Suppressor macrophage treated with lipopolysaccharide for 1 hour (primary cell): ENCODE measurements at regions not wholly inside any gene's neighbourhood (a gene's known extent, or its start where the extent isn't known, plus 50 kb on each side); places are given as distances from the start of the nearest gene placed in this dataset.

Experiments used
- DNase-seq, 3 donors: peaks; one replicate each; pipeline ENCODE4 v3.0.0-alpha.2; 2020 to 2022

DNA sequence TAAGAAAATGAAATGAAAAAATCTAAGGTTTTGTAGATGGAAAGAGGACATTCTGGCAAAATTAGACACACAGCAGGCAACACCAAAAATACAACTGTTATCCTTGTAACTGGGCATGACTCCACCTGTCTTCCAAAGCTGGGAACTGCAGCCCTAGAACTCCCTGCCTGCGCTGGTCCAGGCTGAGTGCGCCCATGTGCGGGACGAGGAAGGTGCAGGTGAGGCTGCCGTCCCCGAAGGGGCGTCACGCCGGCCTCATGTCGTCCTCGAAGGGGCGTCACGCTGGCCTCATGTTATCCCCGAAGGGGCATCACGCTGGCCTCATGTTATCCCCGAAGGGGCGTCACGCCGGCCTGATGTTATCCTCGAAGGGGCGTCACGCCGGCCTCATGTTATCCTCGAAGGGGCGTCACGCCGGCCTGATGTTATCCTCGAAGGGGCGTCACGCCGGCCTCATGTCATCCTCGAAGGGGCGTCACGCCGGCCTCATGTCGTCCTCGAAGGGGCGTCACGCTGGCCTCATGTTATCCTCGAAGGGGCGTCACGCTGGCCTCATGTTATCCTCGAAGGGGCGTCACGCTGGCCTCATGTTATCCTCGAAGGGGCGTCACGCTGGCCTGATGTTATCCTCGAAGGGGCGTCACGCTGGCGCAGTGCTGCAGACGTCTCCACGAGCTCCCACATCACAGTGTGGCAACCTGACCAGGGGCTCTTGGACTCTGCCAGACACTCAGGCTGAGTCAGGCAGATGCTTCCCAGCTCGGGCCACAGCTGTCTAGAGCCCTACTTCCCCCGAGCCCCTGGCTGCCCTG, 100.3 kb upstream of the SALL3 start:
- peak in 2 of 3 donors; percentile 17 to 24 for DNase-seq

DNA sequence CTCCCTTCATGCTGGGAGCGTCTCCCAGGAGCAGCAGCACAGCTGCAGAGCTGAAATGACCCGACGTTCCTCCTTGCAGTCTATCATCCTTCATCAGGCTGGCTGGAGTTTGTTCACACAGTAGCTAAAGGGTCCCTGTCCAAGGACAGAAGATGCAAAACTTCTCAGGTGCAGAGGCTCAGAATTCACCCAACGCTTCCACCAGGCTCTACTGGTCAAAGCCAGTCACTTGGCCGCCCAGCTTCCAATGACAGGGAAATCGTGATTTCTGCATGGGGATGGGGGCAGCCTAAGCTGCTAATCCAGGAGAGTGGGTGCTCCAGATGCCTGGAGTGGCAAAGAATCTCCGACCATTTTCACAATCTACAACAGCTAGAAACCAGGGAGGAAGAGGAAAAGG, 97.0 kb upstream of the SALL3 start:
- DNase-seq = no peak

DNA sequence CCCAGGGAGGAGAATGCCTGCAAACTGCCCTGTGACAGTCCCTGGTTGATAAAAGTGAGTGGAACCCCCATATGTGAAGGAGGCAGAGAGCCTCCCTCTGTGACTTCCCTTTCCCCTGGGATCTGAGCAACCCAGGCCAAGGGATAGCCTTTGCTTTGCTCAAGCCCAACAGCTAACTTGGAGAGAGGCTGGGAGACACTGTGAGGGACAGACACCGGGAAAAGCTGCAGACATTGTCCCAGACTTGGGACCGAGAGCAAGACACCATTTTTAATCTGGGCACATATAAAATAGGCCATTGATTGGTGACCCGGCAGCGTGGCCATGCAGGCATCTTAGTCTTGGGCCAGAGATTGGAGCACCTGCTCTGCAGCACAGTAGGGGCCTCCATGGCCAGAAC, 96.1 kb upstream of the SALL3 start:
- no peak for DNase-seq

DNA sequence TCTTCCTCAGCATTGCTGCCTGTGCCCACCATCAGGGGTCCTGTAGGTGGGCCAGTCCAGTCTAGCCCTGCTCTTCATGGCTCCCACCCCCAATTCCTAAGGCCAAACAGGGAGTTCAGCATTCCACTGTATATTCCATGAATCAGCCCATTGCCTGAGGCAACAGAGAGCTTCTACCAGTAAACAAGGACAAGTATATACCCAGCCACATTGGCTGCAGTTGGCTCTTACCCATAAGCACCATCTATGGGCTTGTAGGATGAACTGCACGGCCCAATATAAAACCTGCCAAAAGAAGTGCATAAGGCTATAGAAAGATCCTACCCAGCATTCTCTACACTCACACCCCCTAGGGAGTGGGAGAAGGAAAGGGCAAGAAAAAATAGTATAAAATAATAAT, 95.1 kb upstream of the SALL3 start:
- DNase-seq = no peak

DNA sequence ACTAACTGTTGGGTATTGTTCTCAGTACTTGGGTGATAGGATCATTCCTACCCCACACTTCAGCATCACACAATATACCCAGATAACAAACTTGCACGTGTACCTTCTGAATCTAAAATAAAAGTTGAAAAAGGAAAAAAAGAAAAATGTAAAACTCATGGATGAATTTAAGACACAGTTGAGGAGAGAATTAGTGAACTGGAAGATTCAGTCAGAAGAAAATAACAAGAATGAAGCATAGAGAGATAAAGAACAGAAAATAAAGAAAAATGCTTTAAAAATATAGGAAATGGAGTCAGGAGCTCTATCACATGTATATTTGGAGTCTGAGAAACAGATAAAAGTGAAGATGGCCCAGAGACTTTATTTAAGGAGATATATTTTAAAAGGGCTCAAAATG, 90.4 kb upstream of the SALL3 start:
- DNase-seq = no peak

DNA sequence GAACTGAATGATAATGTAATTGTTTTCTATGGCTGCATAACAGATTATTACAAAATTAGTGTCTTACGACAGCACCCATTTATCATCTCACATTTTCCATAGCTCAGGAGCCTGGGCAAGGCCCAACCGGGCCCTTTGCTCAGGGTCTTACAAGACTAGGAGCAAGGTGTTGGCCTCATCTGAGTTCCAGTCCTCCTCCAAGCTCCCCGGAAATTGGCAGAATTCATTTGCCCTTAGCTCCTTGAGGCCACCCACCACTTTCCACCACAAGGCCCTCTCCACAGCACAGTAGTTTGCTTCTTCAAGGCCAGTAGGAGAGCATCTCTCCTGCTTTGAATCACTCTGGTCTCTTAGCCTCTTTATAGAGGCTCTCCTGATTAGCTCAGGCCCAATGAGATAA, 89.2 kb upstream of the SALL3 start:
- no peak for DNase-seq

DNA sequence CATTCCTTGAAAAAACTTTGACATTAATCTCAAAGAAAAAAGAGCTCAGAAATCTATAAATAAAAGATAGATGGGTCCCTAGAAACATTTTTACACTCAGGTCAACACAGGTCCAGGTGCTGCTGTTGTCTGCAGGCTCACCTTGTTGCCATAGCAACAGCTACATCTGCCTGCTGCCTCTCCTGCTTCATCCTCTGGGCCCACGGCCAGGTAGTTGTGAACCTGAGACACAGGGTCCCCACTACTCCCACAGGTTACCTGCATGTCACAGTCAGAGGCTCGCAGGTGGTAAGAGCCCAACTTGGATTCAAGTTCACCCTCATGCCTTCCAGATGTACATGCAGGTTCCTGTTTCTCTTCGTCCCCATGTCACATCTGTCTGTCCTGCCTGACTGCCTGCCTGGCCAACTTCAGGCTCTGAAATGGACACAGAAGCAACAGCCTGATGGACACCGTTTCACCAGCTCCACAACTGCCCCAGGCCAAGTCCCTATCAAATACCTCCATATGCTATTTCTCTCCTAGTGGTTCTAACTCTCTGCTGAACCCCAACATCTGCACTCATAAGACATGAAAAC, 88.3 kb upstream of the SALL3 start:
- DNase-seq = no peak

DNA sequence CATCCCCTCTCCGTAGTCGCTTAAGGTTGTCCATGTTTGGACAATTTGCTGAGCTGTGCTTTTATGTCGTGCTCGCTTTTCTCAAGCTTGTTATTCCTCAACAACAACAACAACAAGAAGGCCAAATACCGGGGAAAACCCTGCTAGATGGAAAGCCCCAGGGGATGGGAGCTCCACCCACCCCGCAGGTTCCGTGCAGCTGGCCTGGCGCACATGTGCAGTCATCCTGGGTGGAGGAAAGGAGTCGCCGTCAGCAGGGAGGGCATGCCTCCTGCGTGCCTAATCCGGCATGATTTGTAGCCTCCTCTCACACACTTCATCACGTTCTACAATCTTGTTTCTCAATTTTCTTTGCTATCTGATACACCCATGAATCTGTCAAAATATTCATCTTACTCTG, 87.4 kb upstream of the SALL3 start:
- DNase-seq = no peak

DNA sequence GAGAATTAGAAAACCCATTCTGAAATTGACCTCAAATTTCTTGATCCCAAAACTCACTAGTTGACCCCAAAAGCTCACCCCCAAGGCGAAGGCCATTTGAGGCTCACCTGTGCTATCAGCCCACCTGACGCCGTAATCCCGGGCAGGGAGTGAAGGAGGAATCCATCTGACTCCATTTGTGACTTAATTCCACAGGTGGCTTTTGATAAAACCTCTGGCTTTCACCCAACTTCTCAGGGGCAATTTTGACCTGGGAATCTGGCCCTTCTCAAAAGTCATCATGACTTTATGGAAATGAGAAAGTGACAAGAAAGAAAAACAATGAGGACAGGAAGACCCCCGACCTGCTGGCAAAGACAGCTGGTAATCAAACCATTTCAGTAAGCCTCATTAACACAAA, 86.9 kb upstream of the SALL3 start:
- DNase-seq = no peak

DNA sequence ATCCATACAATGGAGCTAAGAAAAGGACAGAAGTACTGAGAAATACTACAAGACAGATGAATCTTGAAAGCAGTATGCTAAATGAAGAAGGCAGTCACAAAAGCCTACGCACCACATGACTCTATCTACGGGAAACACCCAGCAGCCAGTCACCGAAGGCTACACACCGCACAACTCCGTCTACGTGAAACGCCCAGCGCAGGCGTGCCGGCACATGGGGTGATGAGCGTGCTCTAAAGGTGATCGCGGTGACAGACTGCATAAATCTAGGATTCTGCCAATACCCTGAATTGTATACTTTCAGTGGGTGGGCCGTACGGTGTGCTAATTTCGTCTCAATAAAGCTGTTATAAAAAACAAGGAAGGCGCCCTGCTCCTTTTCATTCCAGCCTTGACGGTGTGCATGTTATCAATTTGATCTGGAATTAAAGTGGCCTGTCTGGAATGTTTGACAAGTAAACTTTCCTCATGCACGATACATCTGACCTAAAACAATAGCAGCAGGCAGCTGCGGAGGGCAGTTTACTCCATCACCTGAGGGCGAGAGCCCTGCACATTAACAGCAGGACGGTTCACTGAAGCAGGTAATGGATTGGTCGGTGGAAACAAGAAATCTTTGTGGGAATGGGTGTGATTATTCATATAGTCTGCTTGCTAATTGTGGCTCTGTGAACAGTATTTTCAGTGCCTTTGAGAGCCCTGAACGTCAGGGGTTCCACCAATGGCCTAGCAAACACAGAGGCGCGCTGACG, 86.2 kb upstream of the SALL3 start:
- DNase-seq = no peak

DNA sequence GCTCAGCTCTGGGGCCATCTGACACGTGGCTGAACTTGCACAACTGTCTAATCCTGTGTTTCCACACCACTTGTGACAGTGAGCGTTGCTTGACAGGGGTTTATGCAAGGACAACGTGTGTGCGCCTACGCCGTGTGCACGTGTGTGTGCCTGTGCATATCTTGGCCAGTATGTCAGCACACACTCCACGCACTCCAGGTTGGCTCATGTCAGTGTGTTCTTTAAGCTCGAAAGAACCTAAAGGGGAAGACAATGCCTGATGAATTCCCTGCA, 85.6 kb upstream of the SALL3 start:
- no peak for DNase-seq

DNA sequence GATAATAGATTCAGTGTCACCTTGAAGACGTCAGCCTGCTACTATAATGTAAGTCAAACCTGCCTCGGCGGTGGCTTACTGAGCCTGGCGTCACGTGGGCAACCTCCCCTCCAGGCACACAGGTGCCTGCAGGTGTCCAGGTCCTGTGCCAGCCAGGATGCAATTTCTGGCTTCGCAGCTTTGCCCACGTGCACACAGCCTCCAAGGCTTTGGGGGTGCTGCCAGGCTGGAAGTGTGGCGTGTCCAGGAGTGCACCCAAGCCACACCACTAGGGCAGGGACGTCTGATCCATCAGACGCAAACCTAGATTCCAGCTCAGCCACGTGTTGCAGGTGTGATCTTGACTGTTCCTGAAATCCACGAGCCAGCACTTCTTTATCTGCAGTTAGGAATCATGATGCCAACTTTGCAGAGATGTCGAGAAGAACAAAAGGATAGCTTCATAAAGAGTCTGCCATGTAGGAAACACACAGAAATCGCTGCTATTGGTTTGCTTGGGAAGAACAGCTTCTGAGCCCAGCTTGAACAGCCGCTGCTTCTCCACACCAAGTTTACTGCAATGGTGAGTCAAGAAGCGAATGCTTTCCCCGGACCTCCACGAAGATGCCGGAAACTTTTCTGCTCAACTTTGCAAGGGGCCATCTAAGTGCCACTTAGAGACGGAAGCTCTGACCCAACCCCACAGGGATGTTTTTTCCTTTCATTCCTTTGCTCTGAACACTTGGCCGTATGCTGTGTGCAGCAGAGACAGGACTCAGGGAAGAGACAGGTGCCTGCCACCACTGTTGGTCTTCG, 84.2 kb upstream of the SALL3 start:
- DNase-seq = no peak

DNA sequence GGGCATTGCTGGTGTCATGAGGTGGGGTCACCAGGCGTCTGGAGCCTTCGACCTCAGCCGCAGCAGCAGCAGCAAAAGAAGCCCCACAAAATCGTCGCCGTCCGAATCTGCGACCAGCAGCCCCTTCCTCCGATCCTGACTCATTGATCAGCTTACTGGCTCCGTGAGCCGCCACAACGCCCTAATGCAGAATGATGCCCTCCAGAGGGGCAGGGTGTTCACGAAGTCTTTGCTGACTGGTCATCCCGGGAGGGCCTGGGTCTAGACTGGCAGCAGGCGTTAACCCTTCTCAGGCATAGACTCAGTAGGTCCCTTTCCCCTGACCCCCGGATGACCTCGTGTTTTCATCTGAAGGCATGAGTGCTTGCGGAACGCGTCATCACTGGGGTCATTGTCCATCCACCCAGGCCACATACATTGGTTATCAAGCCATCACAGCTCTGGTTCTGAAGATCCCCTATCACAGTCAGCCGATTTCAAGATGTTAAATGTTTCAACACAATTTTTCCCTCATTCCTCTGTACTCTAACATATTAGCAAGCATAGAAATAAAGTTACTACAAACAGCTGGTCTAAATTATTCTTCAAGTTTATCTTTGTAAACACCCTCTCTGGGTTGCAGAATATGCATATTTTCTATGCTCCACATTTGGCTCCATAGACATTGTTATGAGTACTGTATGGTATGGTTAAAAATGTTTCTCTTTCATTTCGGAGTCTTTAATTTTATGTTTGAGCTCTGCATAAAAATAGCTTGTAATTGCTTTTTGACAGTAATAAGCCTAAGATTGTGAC, 83.3 kb upstream of the SALL3 start:
- no peak for DNase-seq

DNA sequence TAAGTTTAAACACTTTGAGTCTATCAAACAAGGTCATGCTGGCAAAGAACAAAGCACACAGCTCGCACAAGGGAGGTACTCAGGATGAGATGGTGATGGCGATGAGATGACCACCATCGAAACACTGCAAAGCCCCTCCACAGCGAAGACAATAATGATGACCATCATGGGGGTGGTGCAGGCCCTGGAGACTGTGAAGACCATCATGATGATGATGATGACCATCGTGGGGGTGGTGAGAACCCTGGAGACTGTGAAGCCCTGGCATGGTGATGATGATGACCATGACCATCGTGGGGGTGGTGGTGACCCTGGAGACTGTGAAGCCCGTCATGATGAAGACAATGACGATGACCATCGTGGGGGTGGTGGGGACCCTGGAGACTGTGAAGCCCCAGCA, 81.6 kb upstream of the SALL3 start:
- no peak for DNase-seq

DNA sequence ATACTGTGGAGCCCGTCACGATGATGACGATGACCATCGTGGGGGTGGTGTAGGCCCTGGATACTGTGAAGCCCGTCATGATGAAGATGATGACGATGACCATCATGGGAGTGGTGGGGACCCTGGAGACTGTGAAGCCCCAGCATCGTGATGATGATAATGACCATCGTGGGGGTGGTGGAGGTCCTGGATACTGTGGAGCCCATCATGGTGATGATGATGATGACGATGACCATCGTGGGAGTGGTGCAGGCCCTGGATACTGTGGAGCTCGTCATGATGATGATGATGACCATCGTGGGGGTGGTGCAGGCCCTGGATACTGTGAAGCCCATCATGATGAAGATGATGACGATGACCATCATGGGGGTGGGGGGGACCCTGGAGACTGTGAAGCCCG, 81.0 kb upstream of the SALL3 start:
- DNase-seq = no peak

DNA sequence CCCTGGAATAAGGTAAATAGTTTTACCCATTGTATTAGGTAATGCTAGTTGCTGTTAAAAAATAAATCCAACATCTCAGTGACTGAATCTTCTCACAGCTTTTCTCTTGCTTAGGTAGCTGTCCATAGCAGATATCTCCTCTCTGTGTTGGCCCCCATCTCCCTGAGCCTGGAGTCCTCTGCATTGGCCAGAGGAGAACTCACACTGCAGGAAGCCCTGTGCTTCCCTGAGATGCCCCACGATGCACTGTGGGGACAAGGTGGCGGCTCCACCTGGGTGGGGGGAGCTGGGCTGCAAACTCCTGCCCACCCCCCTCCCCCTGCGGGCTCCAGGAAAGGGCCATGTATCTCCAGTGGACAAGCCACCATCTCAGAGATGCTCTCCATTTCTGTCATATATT, 80.4 kb upstream of the SALL3 start:
- DNase-seq = no peak

DNA sequence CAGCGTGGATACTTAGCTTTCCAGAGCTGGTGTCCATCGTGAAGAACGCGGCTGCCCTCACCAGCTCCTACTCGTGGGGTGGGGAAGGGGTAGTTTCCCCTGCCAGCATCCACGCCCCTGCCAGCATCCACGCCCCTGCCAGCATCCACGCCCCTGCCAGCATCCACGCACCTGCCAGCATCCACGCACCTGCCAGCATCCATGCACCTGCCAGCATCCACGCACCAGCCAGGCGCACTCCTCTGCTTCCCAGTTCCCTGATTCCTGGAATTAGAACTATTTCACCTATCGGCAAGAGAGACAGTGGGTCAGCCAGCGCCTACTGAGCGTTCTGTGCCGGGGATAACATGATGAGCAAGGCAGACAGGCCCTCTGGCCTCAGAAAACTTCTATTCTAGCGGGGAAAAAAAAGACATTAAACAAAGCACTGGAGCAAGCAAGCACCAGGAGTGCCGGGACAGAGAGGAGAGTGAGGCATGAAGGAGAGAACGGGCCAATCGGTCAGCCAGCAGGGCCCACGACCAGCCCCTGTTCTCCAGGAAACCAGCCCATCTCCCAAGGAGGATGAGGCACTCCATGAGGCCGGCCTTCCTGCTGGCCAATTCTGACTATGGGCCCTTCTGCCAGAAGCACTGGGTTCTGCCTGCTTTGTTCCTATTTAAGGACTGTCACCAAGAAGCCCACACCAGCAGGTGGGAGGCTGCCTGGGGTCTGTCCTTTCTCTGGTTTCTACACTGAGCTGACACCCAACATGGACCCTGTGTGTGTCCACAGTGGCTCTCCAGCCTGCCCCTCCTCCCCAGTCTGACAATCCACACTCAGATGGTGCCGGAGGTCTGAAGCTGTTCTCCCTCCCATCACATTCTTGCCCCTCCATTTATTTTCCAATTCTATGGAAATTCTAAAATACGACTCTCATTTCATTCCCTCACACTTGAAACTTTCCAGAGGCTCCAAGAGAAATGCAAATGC, 78.4 kb upstream of the SALL3 start:
- DNase-seq = no peak

DNA sequence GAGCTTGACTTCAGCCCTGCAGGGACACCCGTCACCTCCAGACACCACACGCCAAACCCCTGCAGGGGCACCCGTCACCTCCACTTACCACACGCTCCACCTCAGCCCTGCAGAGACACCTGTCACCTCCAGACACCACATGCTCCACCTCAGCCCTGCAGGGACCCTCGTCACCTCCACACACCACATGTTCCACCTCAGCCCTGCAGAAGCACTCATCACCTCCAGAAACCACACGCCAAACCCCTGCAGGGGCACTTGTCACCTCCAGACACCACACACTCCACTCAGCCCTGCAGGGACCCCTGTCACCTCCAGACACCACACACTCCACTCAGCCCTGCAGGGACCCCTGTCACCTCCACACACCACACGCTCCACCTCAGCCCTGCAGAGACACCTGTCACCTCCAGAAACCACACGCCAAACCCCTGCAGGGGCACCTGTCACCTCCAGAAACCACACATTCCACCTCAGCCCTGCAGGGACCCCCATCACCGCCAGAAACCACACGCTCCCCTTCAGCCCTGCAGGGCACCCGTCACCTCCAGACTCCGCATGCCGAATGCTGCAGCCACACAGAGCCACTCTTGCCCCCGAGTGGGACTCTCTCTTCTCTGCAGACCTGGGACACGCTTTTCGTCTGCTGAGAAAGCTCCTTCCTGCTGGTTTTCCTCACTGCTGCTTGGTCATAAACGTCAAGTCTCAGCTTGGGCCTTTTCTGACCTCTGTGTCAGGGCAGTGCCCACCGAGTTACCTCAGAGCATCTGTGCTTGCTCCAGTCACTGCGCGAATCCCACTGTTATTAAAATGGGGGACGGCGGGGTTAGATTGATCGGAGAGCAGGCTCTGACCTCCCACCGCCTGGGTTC, 77.5 kb upstream of the SALL3 start:
- no peak for DNase-seq

DNA sequence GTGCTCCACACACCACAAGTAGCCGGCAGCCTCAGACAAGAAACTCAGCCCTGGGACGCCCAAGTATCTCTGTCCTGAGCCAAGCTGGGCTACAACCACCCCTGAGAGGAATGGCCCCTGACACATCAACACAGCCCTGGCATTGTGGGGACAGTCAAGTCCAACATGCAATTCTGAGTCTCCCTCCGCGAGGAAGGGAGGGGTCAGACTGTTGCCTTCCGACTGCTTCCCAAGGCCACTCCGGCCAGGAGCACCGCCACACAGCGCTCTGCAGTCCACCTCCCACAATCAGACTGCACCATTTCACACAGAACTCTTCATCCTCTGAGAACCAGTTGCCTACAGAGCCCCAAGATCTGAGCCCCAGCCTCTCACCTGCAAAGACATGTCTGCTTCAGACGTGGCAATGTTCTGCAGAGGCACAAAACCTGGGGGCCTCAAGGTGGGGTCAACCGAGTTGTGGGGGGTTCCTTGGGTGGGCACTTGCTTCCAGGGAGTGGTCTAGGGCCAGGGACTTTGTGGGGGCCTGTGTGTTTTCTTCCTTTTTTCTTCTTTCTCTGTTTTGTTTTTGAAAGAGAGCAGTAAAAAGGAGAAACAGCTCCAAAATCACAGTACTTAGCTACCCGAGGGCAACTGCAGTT, 76.7 kb upstream of the SALL3 start:
- DNase-seq = no peak
